Activated B cell treated with CpG ODN at 0.5 μM for 24 hours (primary cell): ENCODE measurements at regions not wholly inside any gene's neighbourhood (a gene's known extent, or its start where the extent isn't known, plus 50 kb on each side); places are given as distances from the start of the nearest gene placed in this dataset.

Experiments
- ATAC-seq: fragments of 200-7000 bp; cut with Tn5 transposase; one replicate; pipeline ENCODE4 v1.10.0; 2021; ENCODE audit warnings: low read depth, mild to moderate bottlenecking, moderate library complexity
- CTCF ChIA-PET: fragments of 350-600 bp; sonication (Branson Sonifier 250); formaldehyde crosslinking; loops from one replicate; lab custom pipeline; 2021; ENCODE audit warnings: antibody characterized with exemption; lab: Charles Lee
- POLR2A ChIA-PET: fragments of 350-600 bp; sonication (Branson Sonifier 250); formaldehyde crosslinking; loops from one replicate; lab custom pipeline; 2021; ENCODE audit warnings: antibody characterized with exemption; lab: Charles Lee
- DNase-seq: peaks from one replicate; pipeline ENCODE4 v3.0.0; 2022
- H3K27ac Mint-ChIP-seq: one replicate; pipeline ENCODE4 v1.8.0; 2020; ENCODE audit warnings: mixed read lengths
- H3K27me3 Mint-ChIP-seq: one replicate; pipeline ENCODE4 v1.8.0; 2021; ENCODE audit warnings: mixed read lengths
- H3K36me3 Mint-ChIP-seq: one replicate; pipeline ENCODE4 v1.8.0; 2021; ENCODE audit warnings: low read depth, mixed read lengths
- H3K4me1 Mint-ChIP-seq: one replicate; pipeline ENCODE4 v1.8.0; 2021; ENCODE audit warnings: mixed read lengths
- H3K4me3 Mint-ChIP-seq: one replicate; pipeline ENCODE4 v1.8.0; 2020; ENCODE audit warnings: mild to moderate bottlenecking, mixed read lengths
- H3K9me3 Mint-ChIP-seq: one replicate; pipeline ENCODE4 v1.8.0; 2020; ENCODE audit warnings: mixed read lengths
- CTCF ChIP-seq: fragments of 200-600 bp; IDR thresholded peaks from one replicate; pipeline ENCODE4 v1.8.0; 2022; ENCODE audit warnings: antibody characterized with exemption, mild to moderate bottlenecking
- intact Hi-C: fragments of 100-400 bp; cut with micrococcal nuclease; formaldehyde crosslinking; loops from one replicate; pipeline ENCODE4 v1.15.1; 2024

- POLR2A ChIA-PET: no interaction called here
- H3K9me3 Mint-ChIP-seq: no peaks in the 10 kb centered on the region
Observed at GRCh38 chr1:56071351-56071750, 508.0 kb downstream of the PLPP3 start.

GRCh38 chr1:56070601-56071000 is 508.8 kb downstream of the PLPP3 start:
- H3K27ac Mint-ChIP-seq: no peak overlapping the region
- intact Hi-C loops: no loop called here

More at GRCh38 chr1:56071351-56071750, 508.0 kb downstream of the PLPP3 start:
- Mint-ChIP-seq H3K27me3 (peaks cover 3% of the 10 kb centered on the region), H3K4me1 (no peaks in the 10 kb centered on the region), H3K4me3 (no peak overlapping the region), H3K36me3 (no peaks in the 10 kb centered on the region), H3K27ac (no peak overlapping the region)
- no peak for TF ChIP-seq CTCF
- no peak for DNase-seq
- CTCF ChIA-PET: no interaction called here
- intact Hi-C loops: no loop called here
- ATAC-seq: no peak

GRCh38 chr1:56069824-56070223 is 509.5 kb downstream of the PLPP3 start:
- H3K4me1 Mint-ChIP-seq: no peaks in the 10 kb centered on the region
- no peaks in the 10 kb centered on the region for H3K9me3 Mint-ChIP-seq
- ChIA-PET CTCF (interaction anchor here (1.1 kb wide), 1 partner anchor 515 kb away, joined by 3 read pairs; no protein-coding TSS in a partner anchor), POLR2A (no interaction called here)
- no peak overlapping the region for H3K4me3 Mint-ChIP-seq
- DNase-seq (no peak), ATAC-seq (no peak)
- H3K27ac Mint-ChIP-seq: no peak overlapping the region
- H3K36me3 Mint-ChIP-seq: no peaks in the 10 kb centered on the region
- peaks cover 2% of the 10 kb centered on the region for H3K27me3 Mint-ChIP-seq
- intact Hi-C loops: no loop called here
- TF ChIP-seq CTCF: no peak

More at GRCh38 chr1:56070601-56071000, 508.8 kb downstream of the PLPP3 start:
- ATAC-seq: no peak
- no peaks in the 10 kb centered on the region for H3K9me3 Mint-ChIP-seq
- peaks cover 3% of the 10 kb centered on the region for H3K27me3 Mint-ChIP-seq
- POLR2A ChIA-PET: no interaction called here
- no peak overlapping the region for H3K4me3 Mint-ChIP-seq
- DNase-seq: no peak
- CTCF ChIA-PET: no interaction called here
- no peak for TF ChIP-seq CTCF
- no peaks in the 10 kb centered on the region for H3K4me1 Mint-ChIP-seq
- H3K36me3 Mint-ChIP-seq: no peaks in the 10 kb centered on the region

GRCh38 chr1:56068908-56069307 is 510.5 kb downstream of the PLPP3 start:
- intact Hi-C loops: no loop called here
- no peak for TF ChIP-seq CTCF

GRCh38 chr1:56068210-56068609 is 511.2 kb downstream of the PLPP3 start:
- peaks cover 2% of the 10 kb centered on the region for H3K27me3 Mint-ChIP-seq
- H3K4me3 Mint-ChIP-seq: no peak overlapping the region
- CTCF ChIA-PET: no interaction called here
- no peak overlapping the region for H3K27ac Mint-ChIP-seq
- DNase-seq (no peak), ATAC-seq (no peak)
- intact Hi-C loops: no loop called here
- H3K4me1 Mint-ChIP-seq: no peaks in the 10 kb centered on the region
- POLR2A ChIA-PET: no interaction called here
- H3K36me3 Mint-ChIP-seq: no peaks in the 10 kb centered on the region
- no peaks in the 10 kb centered on the region for H3K9me3 Mint-ChIP-seq
- no peak for TF ChIP-seq CTCF

More at GRCh38 chr1:56068908-56069307, 510.5 kb downstream of the PLPP3 start:
- Mint-ChIP-seq H3K4me3 (no peak overlapping the region), H3K9me3 (no peaks in the 10 kb centered on the region), H3K4me1 (no peaks in the 10 kb centered on the region), H3K27ac (no peak overlapping the region), H3K27me3 (peaks cover 2% of the 10 kb centered on the region), H3K36me3 (no peaks in the 10 kb centered on the region)
- no peak for DNase-seq
- POLR2A ChIA-PET: no interaction called here
- CTCF ChIA-PET: no interaction called here
- ATAC-seq: no peak
